ENCODE measurements at regions not wholly inside any gene's neighbourhood (a gene's known extent, or its start where the extent isn't known, plus 50 kb on each side); places are given as distances from the start of the nearest gene placed in this dataset.

DNA sequence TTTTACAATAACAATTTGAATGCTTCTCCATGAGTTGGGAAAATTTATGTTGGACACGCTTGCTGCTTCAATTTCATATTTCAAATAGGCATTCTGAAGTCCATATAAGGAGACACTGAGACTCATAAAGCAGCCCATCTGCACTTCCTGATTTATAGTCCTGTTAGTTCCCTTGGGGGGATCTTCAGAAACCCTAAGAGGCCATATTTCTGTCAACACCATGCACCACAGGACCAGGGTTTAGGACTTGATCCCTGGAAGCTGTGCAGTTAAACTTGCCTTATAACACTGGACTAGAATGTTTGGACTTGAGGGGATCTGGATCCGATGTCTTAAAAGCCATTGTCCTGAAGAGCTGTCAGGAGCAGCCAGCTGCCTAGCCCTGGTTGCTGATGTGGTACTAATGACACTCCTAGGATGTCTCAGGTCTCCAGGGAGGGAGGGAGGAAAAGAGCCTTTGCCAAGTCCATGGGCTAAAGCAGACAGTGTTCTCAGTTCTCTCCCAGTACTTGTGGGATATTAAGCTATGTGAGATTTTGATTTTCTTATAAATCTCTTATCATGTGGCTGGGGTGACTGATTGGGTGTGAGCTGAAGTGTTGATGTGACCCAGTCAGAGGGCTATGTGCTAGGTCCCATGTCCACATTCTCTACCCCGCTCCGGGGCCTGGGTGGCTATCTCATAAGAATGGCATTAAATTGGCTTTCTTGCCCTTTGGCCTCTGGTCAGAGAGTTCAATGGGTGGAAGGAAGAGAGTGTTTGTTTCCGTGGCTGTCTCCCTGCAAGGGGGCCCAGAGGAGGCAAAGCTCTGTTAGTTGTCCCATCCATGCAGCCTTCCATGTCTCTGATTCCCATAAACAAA lies 399.8 kb downstream of the OSTF1 start:
- WGBS (ENCODE audit: insufficient coverage): 88% methylated on average over 5 of the region's 5 CpGs
- Mint-ChIP-seq H3K36me3 (no peaks in the 10 kb centered on the region), H3K4me3 (no peak overlapping the region), H3K27me3 (ENCODE audit: low read depth in 2 of 2) (no peaks in the 10 kb centered on the region), H3K9me3 (peaks cover 2 to 3% of the 10 kb centered on the region in 2 donors), H3K27ac (no peak overlapping the region), H3K4me1 (no peaks in the 10 kb centered on the region)
- intact Hi-C loops (cut with micrococcal nuclease): no loop called here
- H3K4me3 ChIP-seq (ENCODE audit: low read length): no peak overlapping the region
- ATAC-seq (no peak), DNase-seq (no peak)
- H3K36me3 ChIP-seq (ENCODE audit: control insufficient read depth, insufficient read depth, low read length): no peaks in the 10 kb centered on the region
- H3K4me1 ChIP-seq (ENCODE audit: control insufficient read depth, insufficient read depth, low read length): no peaks in the 10 kb centered on the region
- TF ChIP-seq, protein P1, sequence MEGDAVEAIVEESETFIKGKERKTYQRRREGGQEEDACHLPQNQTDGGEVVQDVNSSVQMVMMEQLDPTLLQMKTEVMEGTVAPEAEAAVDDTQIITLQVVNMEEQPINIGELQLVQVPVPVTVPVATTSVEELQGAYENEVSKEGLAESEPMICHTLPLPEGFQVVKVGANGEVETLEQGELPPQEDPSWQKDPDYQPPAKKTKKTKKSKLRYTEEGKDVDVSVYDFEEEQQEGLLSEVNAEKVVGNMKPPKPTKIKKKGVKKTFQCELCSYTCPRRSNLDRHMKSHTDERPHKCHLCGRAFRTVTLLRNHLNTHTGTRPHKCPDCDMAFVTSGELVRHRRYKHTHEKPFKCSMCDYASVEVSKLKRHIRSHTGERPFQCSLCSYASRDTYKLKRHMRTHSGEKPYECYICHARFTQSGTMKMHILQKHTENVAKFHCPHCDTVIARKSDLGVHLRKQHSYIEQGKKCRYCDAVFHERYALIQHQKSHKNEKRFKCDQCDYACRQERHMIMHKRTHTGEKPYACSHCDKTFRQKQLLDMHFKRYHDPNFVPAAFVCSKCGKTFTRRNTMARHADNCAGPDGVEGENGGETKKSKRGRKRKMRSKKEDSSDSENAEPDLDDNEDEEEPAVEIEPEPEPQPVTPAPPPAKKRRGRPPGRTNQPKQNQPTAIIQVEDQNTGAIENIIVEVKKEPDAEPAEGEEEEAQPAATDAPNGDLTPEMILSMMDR (IDR thresholded peaks at IDR 0.05): no peak
- H3K27ac ChIP-seq (ENCODE audit: low read length): no peak overlapping the region
- H3K9me3 ChIP-seq (ENCODE audit: control insufficient read depth, insufficient read depth, low read length): no peaks in the 10 kb centered on the region
- H3K27me3 ChIP-seq (ENCODE audit: control insufficient read depth, insufficient read depth, low read length): no peaks in the 10 kb centered on the region

DNA sequence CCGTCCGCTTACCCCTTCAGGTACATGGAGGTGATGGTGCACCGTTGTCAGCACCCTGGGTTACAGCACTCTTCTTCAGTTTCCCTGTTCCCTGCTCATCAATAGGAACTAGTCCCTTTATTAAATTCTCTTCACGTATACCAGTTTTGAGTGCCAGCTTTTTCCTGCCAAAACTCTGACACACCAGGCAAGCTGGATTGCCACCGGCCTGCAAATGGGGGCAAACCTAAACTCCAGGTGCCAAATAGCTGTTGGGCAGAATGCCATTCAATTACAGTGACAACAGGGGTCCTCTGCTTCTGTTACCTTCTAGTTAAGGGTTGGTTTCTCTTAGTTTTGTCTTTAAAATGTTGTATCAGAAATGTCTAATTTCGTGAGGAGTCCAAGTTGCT lies 400.4 kb downstream of the OSTF1 start:
- Histone ChIP-seq H3K9me3 (ENCODE audit: control insufficient read depth, insufficient read depth, low read length) (no peaks in the 10 kb centered on the region), H3K4me1 (ENCODE audit: control insufficient read depth, insufficient read depth, low read length) (no peaks in the 10 kb centered on the region), H3K27me3 (ENCODE audit: control insufficient read depth, insufficient read depth, low read length) (no peaks in the 10 kb centered on the region), H3K4me3 (ENCODE audit: low read length) (no peak overlapping the region), H3K27ac (ENCODE audit: low read length) (no peak overlapping the region), H3K36me3 (ENCODE audit: control insufficient read depth, insufficient read depth, low read length) (no peaks in the 10 kb centered on the region)
- TF ChIP-seq, protein P1 (IDR thresholded peaks at IDR 0.05): no peak
- intact Hi-C loops (cut with micrococcal nuclease): no loop called here
- 94% methylated on average over 5 of the region's 6 CpGs for WGBS (ENCODE audit: insufficient coverage)
- Mint-ChIP-seq H3K4me1 (no peaks in the 10 kb centered on the region), H3K27ac (no peak overlapping the region), H3K36me3 (no peaks in the 10 kb centered on the region), H3K4me3 (no peak overlapping the region), H3K27me3 (ENCODE audit: low read depth in 2 of 2) (no peaks in the 10 kb centered on the region), H3K9me3 (peaks cover 2 to 3% of the 10 kb centered on the region in 2 donors)
- no peak for ATAC-seq
- DNase-seq: no peak

DNA sequence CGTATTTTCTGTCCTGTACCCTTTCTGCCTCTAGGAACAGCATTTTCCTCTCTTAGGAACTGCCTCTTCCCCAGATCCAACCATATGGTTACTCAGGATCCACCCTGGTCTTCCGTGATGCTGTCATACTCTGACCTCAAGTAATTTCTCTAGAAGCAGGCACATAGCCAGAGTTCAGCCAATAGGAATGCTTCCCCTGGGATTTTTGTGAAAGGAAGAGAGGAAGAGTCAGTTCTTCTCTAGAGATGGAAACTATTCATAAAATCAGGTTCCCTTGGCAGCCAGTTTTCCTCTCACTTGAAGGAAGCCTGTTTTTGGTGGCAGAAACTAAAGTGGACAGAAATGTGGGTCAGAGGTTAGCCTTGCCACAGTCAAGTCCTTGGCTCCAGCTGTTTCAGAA lies 400.1 kb upstream of the PCSK5 start:
- Mint-ChIP-seq H3K4me3 (no peak overlapping the region), H3K27me3 (ENCODE audit: low read depth in 2 of 2) (no peaks in the 10 kb centered on the region), H3K27ac (no peak overlapping the region), H3K9me3 (peaks cover 2 to 3% of the 10 kb centered on the region in 2 donors), H3K4me1 (no peaks in the 10 kb centered on the region), H3K36me3 (no peaks in the 10 kb centered on the region)
- ATAC-seq (no peak), DNase-seq (no peak)
- TF ChIP-seq, protein P1 (IDR thresholded peaks at IDR 0.05): no peak
- no peaks in the 10 kb centered on the region for H3K9me3 ChIP-seq (ENCODE audit: control insufficient read depth, insufficient read depth, low read length)
- no peaks in the 10 kb centered on the region for H3K4me1 ChIP-seq (ENCODE audit: control insufficient read depth, insufficient read depth, low read length)
- H3K36me3 ChIP-seq (ENCODE audit: control insufficient read depth, insufficient read depth, low read length): no peaks in the 10 kb centered on the region
- H3K27me3 ChIP-seq (ENCODE audit: control insufficient read depth, insufficient read depth, low read length): no peaks in the 10 kb centered on the region
- intact Hi-C loops (cut with micrococcal nuclease): no loop called here
- no peak overlapping the region for H3K27ac ChIP-seq (ENCODE audit: low read length)
- WGBS (ENCODE audit: insufficient coverage): 87% methylated on average over 2 of the region's 2 CpGs
- H3K4me3 ChIP-seq (ENCODE audit: low read length): no peak overlapping the region

DNA sequence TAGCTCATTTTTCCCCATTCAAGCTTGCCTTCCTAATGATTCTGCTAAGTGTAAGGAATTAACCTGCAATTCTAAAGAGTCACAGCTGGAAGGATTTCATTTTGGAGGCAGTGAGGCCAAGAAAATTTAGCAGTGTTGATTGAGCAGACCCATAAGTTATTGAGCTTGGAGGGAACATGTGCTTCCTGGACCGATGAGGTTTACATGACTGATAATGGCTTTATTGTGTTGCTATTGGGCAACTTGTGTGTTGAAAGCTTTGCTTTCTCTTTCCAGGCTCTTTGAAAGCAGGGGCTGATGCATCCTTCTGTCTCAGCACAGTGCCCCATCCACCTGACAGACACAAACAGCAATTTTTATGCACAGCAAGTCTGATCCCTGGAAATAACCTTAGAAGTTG lies 398.9 kb upstream of the PCSK5 start:
- Mint-ChIP-seq H3K36me3 (no peaks in the 10 kb centered on the region), H3K4me1 (no peaks in the 10 kb centered on the region), H3K9me3 (peaks cover 0 to 3% of the 10 kb centered on the region in 2 donors), H3K27me3 (ENCODE audit: low read depth in 2 of 2) (no peaks in the 10 kb centered on the region), H3K27ac (no peak overlapping the region), H3K4me3 (no peak overlapping the region)
- TF ChIP-seq, protein P1 (IDR thresholded peaks at IDR 0.05): no peak
- no peak overlapping the region for H3K27ac ChIP-seq (ENCODE audit: low read length)
- no peaks in the 10 kb centered on the region for H3K36me3 ChIP-seq (ENCODE audit: control insufficient read depth, insufficient read depth, low read length)
- no peaks in the 10 kb centered on the region for H3K4me1 ChIP-seq (ENCODE audit: control insufficient read depth, insufficient read depth, low read length)
- no peaks in the 10 kb centered on the region for H3K27me3 ChIP-seq (ENCODE audit: control insufficient read depth, insufficient read depth, low read length)
- intact Hi-C loops (cut with micrococcal nuclease): no loop called here
- no peak overlapping the region for H3K4me3 ChIP-seq (ENCODE audit: low read length)
- WGBS (ENCODE audit: insufficient coverage): 71% methylated on average over 1 of the region's 1 CpG
- ATAC-seq (no peak), DNase-seq (no peak)
- no peaks in the 10 kb centered on the region for H3K9me3 ChIP-seq (ENCODE audit: control insufficient read depth, insufficient read depth, low read length)

All from natural killer cell (primary cell).